GM12892 (cell line): ENCODE measurements at regions not wholly inside any gene's neighbourhood (a gene's known extent, or its start where the extent isn't known, plus 50 kb on each side); places are given as distances from the start of the nearest gene placed in this dataset.

Source experiments
- POLR2A ChIP-seq: IDR thresholded peaks from 2 replicates; pipeline ENCODE4 v1.6.1; 2011; ENCODE audit warnings: low read depth, low read length, control low read depth
- TAF1 ChIP-seq: IDR thresholded peaks from 2 replicates; pipeline ENCODE4 v1.6.1; 2011; ENCODE audit warnings: low read depth, mild to moderate bottlenecking, control low read depth, low read length, borderline replicate concordance

DNA sequence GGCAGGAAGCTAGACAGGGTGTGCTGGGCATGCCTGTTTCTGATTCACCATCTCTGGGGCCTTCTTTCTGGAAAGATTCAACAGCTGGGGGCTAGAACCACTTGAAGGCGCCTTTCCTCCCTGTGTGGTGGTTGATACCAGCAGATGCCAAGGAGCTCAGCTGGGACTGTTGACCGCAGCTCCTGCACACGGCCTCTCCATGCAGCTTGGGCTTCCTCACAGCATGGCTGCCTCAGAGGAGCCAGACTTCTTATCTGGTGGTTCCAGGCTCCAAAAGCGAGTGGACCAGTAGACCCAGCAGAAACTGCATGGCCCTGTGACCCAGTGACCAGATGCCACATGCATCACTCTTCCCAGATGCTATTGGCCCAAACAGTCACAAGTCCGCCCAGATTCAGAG, 74.7 kb upstream of the COL5A1 start:
- TF ChIP-seq TAF1 (no peak), POLR2A (no peak)
